GM12878 (cell line): ENCODE measurements at regions not wholly inside any gene's neighbourhood (a gene's known extent, or its start where the extent isn't known, plus 50 kb on each side); places are given as distances from the start of the nearest gene placed in this dataset.

Source experiments
- ATAC-seq: fragments of 200-7000 bp; cut with Tn5 transposase; 3 replicates; pipeline ENCODE4 v1.9.1; 2020; ENCODE audit warnings: mild to moderate bottlenecking, moderate library complexity
- BruUV-seq: library from RNA; stranded (reverse); fragments of 400-500 nt; replicated peaks from 2 replicates; lab custom pipeline; 2021; lab: Mats Ljungman, UMichigan
- CTCF ChIA-PET: fragments of 300-600 bp; sonication (Branson Sonifier 250); formaldehyde crosslinking; extraction: SDS; loops from one replicate; lab custom pipeline; 2021; ENCODE audit warnings: inconsistent platforms; lab: Yijun Ruan, JAX
- POLR2A ChIA-PET: fragments of 350-600 bp; formaldehyde crosslinking; extraction: SDS; loops from one replicate; lab custom pipeline; 2021; ENCODE audit warnings: inconsistent platforms; lab: Charles Lee
- RAD21 ChIA-PET: fragments of 300-600 bp; sonication (Branson Sonifier 250); formaldehyde crosslinking; loops from one replicate; lab custom pipeline; 2023; ENCODE audit warnings: antibody characterized with exemption; ENCODE audit not compliant: unreplicated experiment; lab: Charles Lee
- SMC1A ChIA-PET: fragments of 300-600 bp; sonication (Branson Sonifier 250); formaldehyde crosslinking; loops from one replicate; lab custom pipeline; 2023; ENCODE audit not compliant: unreplicated experiment, uncharacterized antibody; lab: Charles Lee
- DNase-seq: peaks from one replicate; pipeline ENCODE4 v3.0.0-alpha.2; 2011; ENCODE audit warnings: low read depth, low spot score
- FAIRE-seq: peaks from 3 replicates; lab custom pipeline; 2011; peaks lifted over from hg19 to GRCh38; lab: Jason Lieb, UNC
- H2AFZ ChIP-seq: 2 replicates; pipeline ENCODE4 v1.6.0; 2011; ENCODE audit warnings: low read depth, low read length, control low read depth; ENCODE audit not compliant: control insufficient read depth
- H3K27ac ChIP-seq: 2 replicates; pipeline ENCODE4 v1.5.1; 2011; ENCODE audit warnings: control low read depth; ENCODE audit not compliant: control insufficient read depth, insufficient read depth
- H3K27me3 ChIP-seq, 2 experiments: replicated peaks in 1 of 2; 2 replicates each; pipeline versions ENCODE4 v1.6.0 to v1.6.1; 2011; ENCODE audit warnings: low read length in 1 of 2; ENCODE audit not compliant: control insufficient read depth in 2 of 2, insufficient read depth in 2 of 2
- H3K36me3 ChIP-seq, 2 experiments: 2 replicates each; pipeline ENCODE4 v1.5.1; 2011; ENCODE audit warnings: low read length in 1 of 2; ENCODE audit not compliant: control insufficient read depth in 2 of 2, insufficient read depth in 2 of 2
- H3K4me1 ChIP-seq: 2 replicates; pipeline ENCODE4 v1.6.1; 2011; ENCODE audit warnings: mild to moderate bottlenecking, low read length, moderate library complexity, mixed read lengths; ENCODE audit not compliant: control insufficient read depth, insufficient read depth
- H3K4me2 ChIP-seq: 2 replicates; pipeline ENCODE4 v1.6.0; 2011; ENCODE audit warnings: control low read depth; ENCODE audit not compliant: control insufficient read depth, insufficient read depth
- H3K4me3 ChIP-seq: fragments of 200-600 bp; sonication (generic); 2 replicates; pipeline ENCODE4 v1.5.1; 2016
- H3K79me2 ChIP-seq: 2 replicates; pipeline ENCODE4 v1.6.0; 2011; ENCODE audit warnings: low read length; ENCODE audit not compliant: control insufficient read depth, insufficient read depth
- H3K9ac ChIP-seq: 2 replicates; pipeline ENCODE4 v1.8.0; 2011; ENCODE audit warnings: low read length, control low read depth, mixed read lengths; ENCODE audit not compliant: control insufficient read depth, insufficient read depth
- H3K9me3 ChIP-seq: replicated peaks from 3 replicates; pipeline ENCODE4 v1.5.1; 2011; ENCODE audit warnings: mild to moderate bottlenecking, low read length; ENCODE audit not compliant: control insufficient read depth, insufficient read depth
- H4K20me1 ChIP-seq: 2 replicates; pipeline ENCODE4 v1.6.0; 2011; ENCODE audit not compliant: control insufficient read depth, insufficient read depth
- BACH1 ChIP-seq: fragments of 450-650 bp; IDR thresholded peaks from 2 replicates; pipeline ENCODE4 v1.6.1; 2017; ENCODE audit warnings: mild to moderate bottlenecking, borderline replicate concordance
- WGBS: methylation state at CpG from one replicate; pipeline ENCODE4 v1.1.6; 2016; ENCODE audit warnings: low lambda C conversion rate; ENCODE audit not compliant: insufficient replicate concordance, insufficient coverage; ENCODE audit errors: missing lambda C conversion rate; 5-methylcytosine and 5-hydroxymethylcytosine counted together
- in situ Hi-C: fragments of 300-500 bp; cut with MboI; formaldehyde crosslinking; loops from 9 replicates; pipeline ENCODE4 v1.14.3; 2018; ENCODE audit warnings: mixed read lengths
- intact Hi-C: fragments of 100-400 bp; cut with micrococcal nuclease; formaldehyde crosslinking; loops from one replicate; pipeline ENCODE4 v1.14.2; 2022; ENCODE audit not compliant: unreplicated experiment
- TF ChIP-seq, protein P1 (sequence below): fragments of 450-650 bp; IDR thresholded peaks from 2 replicates; pipeline ENCODE4 v1.6.1; 2016; ENCODE audit warnings: mild to moderate bottlenecking
- TF ChIP-seq, protein P2 (sequence below): IDR thresholded peaks from 2 replicates; pipeline ENCODE4 v1.6.1; 2011; ENCODE audit warnings: borderline replicate concordance, low read depth, mild to moderate bottlenecking, moderate library complexity, low read length; ENCODE audit not compliant: insufficient read depth, poor library complexity, severe bottlenecking

DNA sequence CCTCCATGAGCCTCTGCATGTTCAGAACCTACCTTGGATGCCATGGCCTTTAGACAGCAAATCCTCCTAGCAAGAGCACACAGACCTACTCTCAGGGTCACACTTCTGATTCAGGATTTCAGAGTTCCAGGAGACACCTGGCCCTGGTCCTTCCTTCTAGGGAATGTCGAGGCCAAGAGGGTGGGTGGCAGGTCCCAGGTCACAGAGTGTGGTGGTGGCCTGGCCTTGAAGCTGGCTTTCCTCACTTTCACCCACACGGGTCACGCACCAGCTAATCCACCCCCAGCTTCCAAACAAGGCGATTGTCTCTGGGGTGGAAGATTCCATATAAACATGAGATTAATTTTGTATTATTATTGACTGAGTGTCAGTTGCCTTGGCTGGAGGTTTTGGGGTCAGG lies 328.3 kb upstream of the RTL1 start:
- H3K4me2 ChIP-seq: no peak overlapping the region
- SMC1A ChIA-PET: no interaction called here
- no peak for TF ChIP-seq BACH1
- TF ChIP-seq, all 136 proteins: peak for 0
- no peak overlapping the region for H3K27ac ChIP-seq
- 26% methylated on average over 4 of the region's 4 CpGs for WGBS
- BruUV-seq: no TSS peak
- no peak overlapping the region for H2AFZ ChIP-seq
- no peaks in the 10 kb centered on the region for H3K4me1 ChIP-seq
- H3K27me3 ChIP-seq: no peaks in the 10 kb centered on the region
- ChIA-PET POLR2A (no interaction called here), CTCF (no interaction called here), RAD21 (no interaction called here)
- H3K9ac ChIP-seq: no peak overlapping the region
- no peaks in the 10 kb centered on the region for H4K20me1 ChIP-seq
- H3K4me3 ChIP-seq: no peak overlapping the region
- H3K79me2 ChIP-seq: no peaks in the 10 kb centered on the region
- ATAC-seq: no peak
- intact Hi-C loops (loop anchor here (10.0 kb wide), 1 partner anchor 377 kb away; no protein-coding TSS in a partner anchor), in situ Hi-C loops (no loop called here)
- DNase-seq: no peak
- no peaks in the 10 kb centered on the region for H3K9me3 ChIP-seq
- no peak for FAIRE-seq
- no peaks in the 10 kb centered on the region for H3K36me3 ChIP-seq

DNA sequence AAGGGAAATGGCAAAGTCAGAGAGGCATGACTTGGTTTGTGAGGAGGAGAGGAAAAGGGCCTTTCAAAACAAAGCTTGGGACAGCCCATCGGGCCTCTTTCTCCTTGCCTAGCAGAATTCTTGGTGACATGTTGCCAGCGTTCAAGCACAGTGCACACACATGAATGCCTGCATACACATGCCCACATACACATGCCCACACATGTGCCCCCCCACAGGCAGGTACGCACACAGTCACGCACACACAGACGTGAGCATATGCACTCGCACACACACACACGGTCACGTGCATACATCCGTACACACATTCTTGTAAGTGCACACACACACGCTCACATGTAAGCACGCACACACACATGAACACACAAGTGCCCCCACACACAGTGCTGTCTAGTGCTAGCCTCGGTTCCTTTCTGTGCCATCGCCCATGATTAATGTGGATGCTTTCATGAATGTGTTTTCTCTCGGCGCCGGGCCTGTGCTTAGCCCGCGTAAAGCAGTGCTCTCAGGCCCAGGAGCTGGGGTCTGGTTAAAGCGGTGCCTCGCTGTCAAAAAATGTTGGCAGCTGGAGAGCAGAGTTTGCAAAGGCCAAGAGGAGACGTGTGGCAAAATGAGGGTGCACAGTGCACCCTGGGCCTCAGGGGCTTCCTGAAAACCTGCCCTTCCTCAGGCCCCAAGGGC lies 328.8 kb upstream of the DIO3 start:
- no peaks in the 10 kb centered on the region for H3K36me3 ChIP-seq
- FAIRE-seq (no peak), DNase-seq (no peak)
- H3K4me2 ChIP-seq: no peak overlapping the region
- no TSS peak for BruUV-seq
- no peak overlapping the region for H3K27ac ChIP-seq
- no peaks in the 10 kb centered on the region for H3K4me1 ChIP-seq
- POLR2A ChIA-PET: no interaction called here
- in situ Hi-C loops: no loop called here
- TF ChIP-seq, protein P1, sequence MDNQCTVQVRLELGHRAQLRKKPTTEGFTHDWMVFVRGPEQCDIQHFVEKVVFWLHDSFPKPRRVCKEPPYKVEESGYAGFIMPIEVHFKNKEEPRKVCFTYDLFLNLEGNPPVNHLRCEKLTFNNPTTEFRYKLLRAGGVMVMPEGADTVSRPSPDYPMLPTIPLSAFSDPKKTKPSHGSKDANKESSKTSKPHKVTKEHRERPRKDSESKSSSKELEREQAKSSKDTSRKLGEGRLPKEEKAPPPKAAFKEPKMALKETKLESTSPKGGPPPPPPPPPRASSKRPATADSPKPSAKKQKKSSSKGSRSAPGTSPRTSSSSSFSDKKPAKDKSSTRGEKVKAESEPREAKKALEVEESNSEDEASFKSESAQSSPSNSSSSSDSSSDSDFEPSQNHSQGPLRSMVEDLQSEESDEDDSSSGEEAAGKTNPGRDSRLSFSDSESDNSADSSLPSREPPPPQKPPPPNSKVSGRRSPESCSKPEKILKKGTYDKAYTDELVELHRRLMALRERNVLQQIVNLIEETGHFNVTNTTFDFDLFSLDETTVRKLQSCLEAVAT: no peak
- TF ChIP-seq, protein P2, sequence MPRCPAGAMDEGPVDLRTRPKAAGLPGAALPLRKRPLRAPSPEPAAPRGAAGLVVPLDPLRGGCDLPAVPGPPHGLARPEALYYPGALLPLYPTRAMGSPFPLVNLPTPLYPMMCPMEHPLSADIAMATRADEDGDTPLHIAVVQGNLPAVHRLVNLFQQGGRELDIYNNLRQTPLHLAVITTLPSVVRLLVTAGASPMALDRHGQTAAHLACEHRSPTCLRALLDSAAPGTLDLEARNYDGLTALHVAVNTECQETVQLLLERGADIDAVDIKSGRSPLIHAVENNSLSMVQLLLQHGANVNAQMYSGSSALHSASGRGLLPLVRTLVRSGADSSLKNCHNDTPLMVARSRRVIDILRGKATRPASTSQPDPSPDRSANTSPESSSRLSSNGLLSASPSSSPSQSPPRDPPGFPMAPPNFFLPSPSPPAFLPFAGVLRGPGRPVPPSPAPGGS: peak; percentile 77
- TF ChIP-seq, all 136 proteins: peak for 1
- Histone ChIP-seq H3K9me3 (no peaks in the 10 kb centered on the region), H3K79me2 (no peaks in the 10 kb centered on the region), H4K20me1 (no peaks in the 10 kb centered on the region), H3K4me3 (no peak overlapping the region), H2AFZ (no peak overlapping the region), H3K9ac (no peak overlapping the region), H3K27me3 (no peaks in the 10 kb centered on the region)
- no peak for ATAC-seq
- intact Hi-C loops: loop anchor here (10.0 kb wide), 1 partner anchor 378 kb away; no protein-coding TSS in a partner anchor
- RAD21 ChIA-PET: no interaction called here
- 49% methylated on average over 21 of the region's 21 CpGs for WGBS
- CTCF ChIA-PET: no interaction called here
- SMC1A ChIA-PET: no interaction called here
